Epithelial cell of proximal tubule (primary cell): ENCODE measurements at regions not wholly inside any gene's neighbourhood (a gene's known extent, or its start where the extent isn't known, plus 50 kb on each side); places are given as distances from the start of the nearest gene placed in this dataset.

Experiments
- DNase-seq: peaks from one replicate; pipeline ENCODE4 v3.0.0-alpha.2; 2011; ENCODE audit warnings: low read depth
- H3K4me3 ChIP-seq: 2 replicates; pipeline ENCODE4 v1.5.1; 2011; ENCODE audit warnings: low read depth, mild to moderate bottlenecking, low read length
- CTCF ChIP-seq: conservative IDR thresholded peaks from 2 replicates; pipeline ENCODE4 v1.5.1; 2012; ENCODE audit warnings: low read depth, mild to moderate bottlenecking, low read length

GRCh38 chr7:9876053-9876452, 1097.6 kb upstream of the PHF14 start:
- no peak for TF ChIP-seq CTCF

GRCh38 chr7:9889554-9889953, 1084.1 kb upstream of the PHF14 start:
- no peak for DNase-seq
- H3K4me3 ChIP-seq: no peak overlapping the region
- TF ChIP-seq CTCF: no peak

More at GRCh38 chr7:9876053-9876452, 1097.6 kb upstream of the PHF14 start:
- no peak for DNase-seq
- H3K4me3 ChIP-seq: no peak overlapping the region

- no peak for DNase-seq
- H3K4me3 ChIP-seq: no peak overlapping the region
- TF ChIP-seq CTCF: no peak
Measured at GRCh38 chr7:9890092-9890491, 1083.6 kb upstream of the PHF14 start.

GRCh38 chr7:9891056-9891455, 1082.6 kb upstream of the PHF14 start:
- no peak for TF ChIP-seq CTCF
- H3K4me3 ChIP-seq: no peak overlapping the region
- no peak for DNase-seq

GRCh38 chr7:9900339-9900738, 1073.3 kb upstream of the PHF14 start:
- no peak overlapping the region for H3K4me3 ChIP-seq
- DNase-seq: no peak
- TF ChIP-seq CTCF: no peak

- no peak overlapping the region for H3K4me3 ChIP-seq
- no peak for DNase-seq
- TF ChIP-seq CTCF: no peak
Measured at GRCh38 chr7:9921326-9921725, 1052.3 kb upstream of the PHF14 start.

- no peak for TF ChIP-seq CTCF
- H3K4me3 ChIP-seq: no peak overlapping the region
- peak; percentile 52 for DNase-seq
Measured at GRCh38 chr7:9937944-9938631, 1035.6 kb upstream of the PHF14 start.
